GM13976 (cell line): ENCODE measurements at regions not wholly inside any gene's neighbourhood (a gene's known extent, or its start where the extent isn't known, plus 50 kb on each side); places are given as distances from the start of the nearest gene placed in this dataset.

Experiments
- DNase-seq: peaks from one replicate; pipeline ENCODE4 v3.0.0; 2012; ENCODE audit warnings: low spot score
- CTCF ChIP-seq: IDR thresholded peaks from 2 replicates; pipeline ENCODE4 v1.5.1; 2012; ENCODE audit warnings: borderline replicate concordance, mild to moderate bottlenecking; ENCODE audit not compliant: insufficient read depth; ENCODE audit errors: extremely low read depth, missing control alignments, control extremely low read depth
- in situ Hi-C: fragments of 300-500 bp; cut with MboI; formaldehyde crosslinking; loops from one replicate; pipeline ENCODE4 v1.12.0; 2022; ENCODE audit warnings: low sequenced_read_pairs, mixed read lengths, inconsistent platforms; ENCODE audit not compliant: unreplicated experiment

GRCh38 chr5:166772770-166773169 is 1518.7 kb upstream of the WWC1 start:
- TF ChIP-seq CTCF, result no peak
- no peak for DNase-seq
- in situ Hi-C loops, result no loop called here

GRCh38 chr5:166781737-166782136 is 1509.7 kb upstream of the WWC1 start:
- no peak for TF ChIP-seq CTCF
- in situ Hi-C loops, result no loop called here
- no peak for DNase-seq

GRCh38 chr5:166784545-166785078 is 1506.8 kb upstream of the WWC1 start:
- TF ChIP-seq CTCF, result no peak
- in situ Hi-C loops, result no loop called here
- no peak for DNase-seq

GRCh38 chr5:166786178-166786577 is 1505.3 kb upstream of the WWC1 start:
- in situ Hi-C loops, result no loop called here
- TF ChIP-seq CTCF, result no peak
- DNase-seq, result no peak

DNA sequence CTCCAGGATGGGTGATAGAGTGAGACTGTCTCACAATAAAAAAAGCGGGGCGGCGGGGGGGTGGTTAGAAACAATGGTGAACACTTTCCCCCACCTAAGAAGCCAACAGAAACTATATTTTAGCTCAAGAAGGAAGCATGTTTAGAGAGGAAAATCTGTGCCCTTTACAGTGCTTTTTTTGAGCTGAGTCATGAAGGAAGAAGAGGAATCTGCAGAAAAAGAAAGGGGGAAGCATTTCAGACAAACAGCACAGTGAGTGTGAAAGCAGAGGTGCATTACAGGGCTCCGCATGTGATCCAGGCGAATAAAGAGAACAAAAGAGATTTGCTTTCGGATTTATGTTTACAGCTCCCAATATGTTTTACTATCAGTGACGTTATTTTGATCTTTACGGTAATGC is 1504.6 kb upstream of the WWC1 start:
- no peak for DNase-seq
- no peak for TF ChIP-seq CTCF
- in situ Hi-C loops, result no loop called here

DNA sequence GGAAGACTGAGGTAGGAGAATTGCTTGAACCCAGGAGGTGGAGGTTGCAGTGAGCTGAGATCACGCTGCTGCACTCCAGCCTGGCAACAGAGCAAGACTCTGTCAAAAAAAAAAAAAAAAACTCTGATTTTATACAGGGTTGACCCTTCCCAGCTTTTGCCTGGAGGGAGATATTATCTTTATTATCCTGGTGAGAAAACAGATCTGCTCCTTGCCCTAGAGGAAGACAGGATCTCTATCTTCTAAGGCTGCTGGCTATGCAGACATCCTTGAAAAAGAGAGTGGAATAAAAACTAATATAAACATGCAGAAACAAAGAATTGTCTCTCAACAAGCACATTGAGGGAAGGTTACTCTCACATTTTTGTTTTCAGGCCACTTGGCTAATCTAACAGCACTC is 1503.4 kb upstream of the WWC1 start:
- in situ Hi-C loops, result no loop called here
- DNase-seq, result no peak
- no peak for TF ChIP-seq CTCF

DNA sequence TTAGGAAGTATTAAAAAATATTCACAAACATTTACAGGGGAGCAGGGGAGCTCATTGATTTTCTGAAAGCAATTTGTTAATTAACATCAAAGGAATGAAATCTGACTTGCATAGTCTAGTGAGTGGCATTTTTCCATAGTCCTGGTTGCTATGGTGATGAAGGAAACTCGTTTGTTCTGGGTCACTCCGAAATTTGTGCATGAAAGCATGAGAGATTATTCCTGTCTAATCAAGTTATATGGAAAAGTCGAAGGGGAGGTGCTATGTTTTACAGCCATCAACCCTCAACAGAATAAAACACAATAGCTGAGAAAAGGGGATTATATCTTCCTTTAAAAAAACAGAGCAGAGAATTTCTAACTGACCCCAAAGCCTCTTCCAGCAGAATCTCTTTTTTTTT is 1495.7 kb upstream of the WWC1 start:
- in situ Hi-C loops, result no loop called here
- no peak for DNase-seq
- TF ChIP-seq CTCF, result no peak
